Muscle layer of colon (tissue), 2 donors: ENCODE measurements at regions not wholly inside any gene's neighbourhood (a gene's known extent, or its start where the extent isn't known, plus 50 kb on each side); places are given as distances from the start of the nearest gene placed in this dataset.
"Not testable (repeated sequence)": the region's sequence is repeated elsewhere in the genome, so short reads cannot be mapped to it uniquely, and the experiment has no call there.

Experiments
- H3K27ac ChIP-seq: one replicate; pipeline ENCODE4 v1.7.0; 2013; ENCODE audit warnings: low read depth, mild to moderate bottlenecking, low read length, moderate library complexity
- H3K27me3 ChIP-seq, 2 donors: one replicate each; pipeline ENCODE4 v1.7.0; 2013; ENCODE audit warnings: low read length in 2 of 2, mild to moderate bottlenecking in 2 of 2; ENCODE audit not compliant: insufficient read depth in 2 of 2, control insufficient read depth in 1 of 2
- H3K36me3 ChIP-seq: one replicate; pipeline ENCODE4 v1.7.0; 2013; ENCODE audit warnings: mild to moderate bottlenecking, low read length; ENCODE audit not compliant: insufficient read depth
- H3K4me1 ChIP-seq: one replicate; pipeline ENCODE4 v1.7.0; 2013; ENCODE audit warnings: mild to moderate bottlenecking, low read length; ENCODE audit not compliant: insufficient read depth
- H3K4me3 ChIP-seq, 2 donors: one replicate each; pipeline ENCODE4 v1.7.0; 2013; ENCODE audit warnings: low read length in 2 of 2, low read depth in 1 of 2, mild to moderate bottlenecking in 1 of 2, moderate library complexity in 1 of 2
- H3K9ac ChIP-seq: one replicate; pipeline ENCODE4 v1.7.0; 2013; ENCODE audit warnings: low read length
- H3K9me3 ChIP-seq: one replicate; pipeline ENCODE4 v1.7.0; 2013; ENCODE audit warnings: mild to moderate bottlenecking, low read length
- donor health status: abdominal sarcoma.
- donor health status: Adenocarcinoma of cecum.

DNA sequence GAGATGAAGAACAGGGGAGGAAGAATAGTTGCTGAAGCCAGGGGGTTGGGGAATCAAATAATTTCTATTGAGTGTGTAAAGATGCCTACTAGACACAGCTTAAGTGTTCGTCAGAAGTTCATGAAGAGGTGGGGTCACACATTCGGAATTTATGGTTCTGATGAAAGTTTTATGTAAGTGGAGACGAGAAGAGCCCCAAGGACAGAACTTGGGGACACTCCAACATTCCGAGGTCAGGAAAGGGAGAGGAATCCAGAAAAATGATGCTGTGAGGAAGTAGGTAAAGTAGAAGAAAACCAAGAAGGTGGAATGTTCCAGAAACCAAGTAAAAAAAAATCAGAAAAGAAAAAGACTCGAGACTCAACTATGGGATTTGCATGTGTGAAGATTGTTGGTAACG, 272.5 kb downstream of the SIPA1L2 start:
- Histone ChIP-seq H3K4me3 (no peak overlapping the region), H3K27ac (no peak overlapping the region), H3K4me1 (peaks cover 4% of the 10 kb centered on the region), H3K36me3 (no peaks in the 10 kb centered on the region), H3K9me3 (no peaks in the 10 kb centered on the region), H3K9ac (no peak overlapping the region), H3K27me3 (no peaks in the 10 kb centered on the region)

DNA sequence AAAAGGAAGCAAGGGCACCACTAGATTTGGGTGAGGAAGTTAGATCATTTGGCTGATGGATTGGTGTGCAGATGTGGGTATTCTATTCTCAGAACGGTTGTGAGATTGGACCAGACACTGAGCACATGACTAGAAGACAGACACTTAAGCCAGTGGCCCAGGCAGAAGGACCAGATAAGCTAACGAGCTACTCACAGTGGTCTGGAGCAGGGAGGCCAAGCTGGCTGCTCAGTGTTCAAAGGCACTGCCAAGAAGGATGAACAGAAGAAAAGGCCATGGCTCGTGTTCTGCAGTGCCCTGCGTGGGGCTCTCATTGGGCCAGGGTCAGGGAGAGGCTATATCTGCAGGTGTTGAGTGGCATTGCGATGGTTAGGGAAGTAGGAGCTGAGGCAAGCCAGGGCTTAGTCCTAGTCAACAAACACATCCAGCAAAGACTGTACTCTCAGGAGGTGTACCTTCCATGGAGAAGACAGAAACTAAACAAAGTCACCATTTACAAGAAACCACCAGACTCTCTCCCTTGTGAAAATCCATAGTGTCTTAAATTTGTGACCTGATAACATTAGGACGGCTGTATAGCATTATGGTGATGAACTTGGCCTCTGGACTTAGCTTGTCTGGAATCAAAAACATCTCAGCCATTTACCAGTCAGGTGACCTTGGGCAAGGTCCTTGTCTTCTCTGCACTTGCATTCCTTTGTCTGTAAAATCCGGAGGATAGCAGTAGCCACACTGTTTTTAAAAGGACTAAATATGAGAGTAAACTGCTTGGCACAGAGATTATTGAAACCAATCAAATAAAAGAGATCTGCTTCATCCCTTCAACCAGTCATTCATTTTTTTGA, 274.5 kb downstream of the SIPA1L2 start:
- Histone ChIP-seq H3K9me3 (no peaks in the 10 kb centered on the region), H3K27ac (no peak overlapping the region)

DNA sequence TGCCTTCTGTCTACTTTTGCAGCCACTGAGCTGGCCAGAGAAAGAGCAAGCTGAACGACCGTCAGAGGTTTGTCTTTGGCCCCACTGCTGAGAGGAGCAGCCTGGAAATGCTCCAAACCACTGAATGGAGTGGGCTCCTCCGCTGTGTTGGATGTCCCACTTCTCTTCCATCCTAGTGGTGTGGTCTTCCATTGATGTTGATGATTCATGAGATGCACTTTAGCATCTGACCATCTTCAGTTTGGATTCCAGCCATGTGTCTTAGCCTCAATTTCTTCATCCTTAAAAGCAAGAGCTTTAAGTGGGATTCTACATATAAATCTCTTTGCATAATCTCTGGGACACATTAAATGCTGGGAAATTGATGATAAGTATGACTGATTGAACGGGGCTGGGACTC, 276.9 kb downstream of the SIPA1L2 start:
- Histone ChIP-seq H3K27ac (no peak overlapping the region), H3K27me3 (no peaks in the 10 kb centered on the region), H3K4me1 (peaks cover 4% of the 10 kb centered on the region), H3K36me3 (no peaks in the 10 kb centered on the region), H3K9me3 (no peaks in the 10 kb centered on the region), H3K9ac (no peak overlapping the region), H3K4me3 (no peak overlapping the region)

More for the DNA sequence above, 274.5 kb downstream of the SIPA1L2 start:
- Histone ChIP-seq H3K27me3 (no peaks in the 10 kb centered on the region), H3K4me3 (no peak overlapping the region), H3K36me3 (no peaks in the 10 kb centered on the region), H3K9ac (no peak overlapping the region), H3K4me1 (peaks cover 4% of the 10 kb centered on the region)

DNA sequence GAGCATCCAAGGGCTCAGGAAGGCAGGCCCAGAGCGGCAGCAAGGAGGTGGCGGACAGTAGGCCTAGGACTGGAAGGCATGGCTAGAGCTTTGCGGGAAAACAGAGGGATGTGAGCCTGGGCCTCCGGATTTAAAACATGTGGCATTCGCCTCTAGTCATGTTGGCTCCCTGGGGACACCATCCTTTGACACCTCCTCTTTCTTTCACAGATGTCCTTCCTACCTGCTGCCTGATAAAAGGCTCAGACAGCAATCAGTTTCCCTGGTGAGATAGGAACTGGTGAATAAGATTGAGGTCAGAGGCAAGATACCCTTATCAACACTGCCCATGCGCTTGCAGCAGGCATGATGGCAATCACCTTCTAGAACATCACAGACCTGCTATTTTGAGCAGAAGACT, 277.6 kb downstream of the SIPA1L2 start:
- peaks cover 4% of the 10 kb centered on the region for H3K4me1 ChIP-seq
- H3K9ac ChIP-seq, result no peak overlapping the region
- no peaks in the 10 kb centered on the region for H3K27me3 ChIP-seq

DNA sequence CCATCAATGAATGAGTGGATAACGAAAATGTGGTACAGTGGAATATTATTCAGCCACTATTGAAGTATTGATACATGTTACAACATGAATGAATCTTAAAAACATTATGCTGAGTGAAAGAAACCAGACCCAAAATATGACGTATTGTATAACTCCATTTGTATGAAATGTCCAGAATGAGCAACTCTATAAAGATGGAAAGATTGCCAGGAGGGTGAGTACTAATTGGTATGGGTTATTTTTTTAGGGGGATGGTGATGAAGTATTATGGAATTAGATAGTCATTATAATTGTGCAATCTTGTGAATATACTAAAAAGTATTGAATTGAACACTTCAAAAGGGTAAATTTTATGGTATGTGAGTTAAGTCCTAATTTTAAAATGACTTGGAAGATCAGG, 278.6 kb downstream of the SIPA1L2 start:
- no peak overlapping the region for H3K9ac ChIP-seq
- no peak overlapping the region for H3K4me3 ChIP-seq
- H3K27ac ChIP-seq, result no peak overlapping the region
- H3K9me3 ChIP-seq, result no peaks in the 10 kb centered on the region
- H3K4me1 ChIP-seq, result peaks cover 4% of the 10 kb centered on the region
- no peaks in the 10 kb centered on the region for H3K27me3 ChIP-seq
- no peaks in the 10 kb centered on the region for H3K36me3 ChIP-seq

More for the DNA sequence above, 277.6 kb downstream of the SIPA1L2 start:
- Histone ChIP-seq H3K36me3 (no peaks in the 10 kb centered on the region), H3K27ac (no peak overlapping the region), H3K9me3 (no peaks in the 10 kb centered on the region), H3K4me3 (no peak overlapping the region)

DNA sequence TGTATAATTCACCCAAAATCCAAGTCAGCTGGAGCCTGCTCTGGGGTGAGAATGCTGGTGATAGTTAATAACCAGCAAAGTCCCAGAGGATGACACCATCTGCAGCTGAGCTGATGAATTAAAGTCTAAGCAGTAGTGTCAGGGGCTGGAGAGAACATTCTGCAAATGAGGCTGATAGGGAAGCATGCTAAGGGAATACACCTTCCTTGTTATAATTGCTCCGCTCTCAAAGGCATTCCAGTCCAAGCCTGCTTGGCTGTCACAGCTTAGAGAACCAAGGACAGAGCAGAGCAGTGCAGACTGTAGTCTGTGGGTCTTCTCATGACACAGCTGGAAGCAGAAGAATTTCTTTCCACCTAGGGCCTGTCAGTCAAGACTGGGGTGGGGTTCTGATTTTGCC, 283.1 kb downstream of the SIPA1L2 start:
- H3K9ac ChIP-seq, result no peak overlapping the region
- H3K27ac ChIP-seq, result no peak overlapping the region
- no peaks in the 10 kb centered on the region for H3K27me3 ChIP-seq
- H3K4me1 ChIP-seq, result no peaks in the 10 kb centered on the region
- no peaks in the 10 kb centered on the region for H3K9me3 ChIP-seq
- H3K36me3 ChIP-seq, result no peaks in the 10 kb centered on the region
- no peak overlapping the region for H3K4me3 ChIP-seq

DNA sequence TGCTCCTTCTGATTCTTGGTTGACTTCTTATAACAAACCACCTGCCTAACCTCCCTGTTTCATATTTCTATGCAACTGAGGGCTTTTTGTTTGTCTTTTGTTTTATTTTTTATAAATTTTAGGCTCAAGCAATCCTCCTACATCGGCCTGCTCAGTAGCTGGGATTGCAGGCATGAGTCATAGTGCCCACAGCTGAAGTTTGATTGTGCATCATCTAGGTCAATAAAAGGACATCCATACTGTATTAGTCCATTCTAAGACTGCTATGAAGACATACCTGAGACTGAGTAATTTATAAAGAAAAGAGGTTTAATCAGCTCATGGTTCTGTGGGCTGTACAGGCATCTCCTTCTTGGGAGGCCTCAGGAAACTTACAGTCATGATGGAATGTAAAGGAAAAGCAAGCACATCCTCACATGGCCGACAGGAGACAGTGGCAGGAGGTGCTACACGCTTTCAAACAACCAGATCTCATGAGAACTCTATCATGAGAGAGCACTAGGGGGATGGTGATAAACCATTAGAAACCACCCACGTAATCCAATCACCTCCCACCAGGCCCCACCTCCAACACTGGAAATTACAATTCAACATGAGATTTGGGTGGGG, 285.0 kb downstream of the SIPA1L2 start:
- H3K27ac ChIP-seq, result no peak overlapping the region
- no peak overlapping the region for H3K9ac ChIP-seq
- no peaks in the 10 kb centered on the region for H3K36me3 ChIP-seq
- no peaks in the 10 kb centered on the region for H3K4me1 ChIP-seq
- no peaks in the 10 kb centered on the region for H3K27me3 ChIP-seq
- H3K4me3 ChIP-seq, result no peak overlapping the region
- no peaks in the 10 kb centered on the region for H3K9me3 ChIP-seq

DNA sequence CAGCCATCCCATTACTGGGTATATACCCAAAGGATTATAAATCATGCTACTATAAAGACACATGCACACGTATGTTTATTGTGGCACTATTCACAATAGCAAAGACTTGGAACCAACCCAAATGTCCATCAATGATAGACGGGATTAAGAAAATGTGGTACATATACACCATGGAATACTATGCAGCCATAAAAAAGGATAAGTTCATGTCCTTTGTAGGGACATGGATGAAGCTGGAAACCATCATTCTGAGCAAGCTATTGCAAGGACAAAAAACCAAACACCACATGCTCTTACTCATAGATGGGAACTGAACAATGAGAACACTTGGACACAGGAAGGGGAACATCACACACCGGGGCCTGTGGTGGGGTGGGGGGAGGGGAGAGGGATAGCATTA, 285.7 kb downstream of the SIPA1L2 start:
- not testable (repeated sequence) for H3K4me3 ChIP-seq, H3K27ac ChIP-seq, H3K36me3 ChIP-seq, H3K4me1 ChIP-seq, H3K27me3 ChIP-seq, H3K9me3 ChIP-seq, H3K9ac ChIP-seq

DNA sequence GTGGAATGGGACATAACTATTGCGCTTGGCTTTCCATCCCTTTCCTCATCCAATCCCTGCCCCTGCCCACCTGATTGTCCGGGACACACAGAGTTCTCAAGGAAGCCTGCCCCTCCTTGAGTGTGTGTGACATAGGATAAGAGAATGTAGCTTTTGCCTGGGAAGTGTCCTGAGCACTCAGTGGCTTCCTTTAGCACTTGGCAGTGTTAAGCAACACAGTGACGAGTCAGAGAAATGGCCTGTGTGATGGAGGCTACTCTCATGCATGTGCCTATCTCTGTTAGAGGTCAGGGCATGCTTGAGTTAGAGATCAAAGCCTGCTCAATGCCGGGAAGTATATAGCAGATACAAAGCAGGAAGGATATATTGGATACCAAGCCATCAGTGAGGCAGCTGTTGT, 289.5 kb downstream of the SIPA1L2 start:
- Histone ChIP-seq H3K27ac (no peak overlapping the region), H3K4me3 (no peak overlapping the region), H3K4me1 (no peaks in the 10 kb centered on the region), H3K9me3 (no peaks in the 10 kb centered on the region), H3K27me3 (no peaks in the 10 kb centered on the region), H3K36me3 (no peaks in the 10 kb centered on the region), H3K9ac (no peak overlapping the region)

DNA sequence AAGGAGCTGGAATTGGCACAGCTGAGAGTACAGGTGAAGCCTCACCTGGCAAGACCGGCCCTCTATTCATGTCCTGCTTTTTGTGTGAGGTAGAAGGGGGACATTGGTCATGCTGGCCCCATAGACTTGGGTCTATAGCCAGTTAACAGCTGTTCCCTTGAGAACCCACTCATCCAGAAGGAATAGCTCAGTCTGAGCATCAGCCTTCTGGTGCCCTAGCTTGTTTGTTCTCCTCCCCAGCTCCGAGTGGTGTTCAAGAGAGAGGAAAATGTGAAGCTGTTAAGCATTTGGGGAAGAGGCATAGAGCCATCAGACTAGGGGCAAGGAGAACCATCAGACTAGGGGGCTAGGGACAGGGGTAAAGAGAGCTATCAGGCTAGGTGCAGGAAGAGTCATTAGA, 290.9 kb downstream of the SIPA1L2 start:
- H3K9ac ChIP-seq, result no peak overlapping the region
- no peaks in the 10 kb centered on the region for H3K9me3 ChIP-seq
- H3K36me3 ChIP-seq, result no peaks in the 10 kb centered on the region
- H3K4me1 ChIP-seq, result no peaks in the 10 kb centered on the region
- H3K27me3 ChIP-seq, result no peaks in the 10 kb centered on the region
- H3K4me3 ChIP-seq, result no peak overlapping the region
- H3K27ac ChIP-seq, result no peak overlapping the region

DNA sequence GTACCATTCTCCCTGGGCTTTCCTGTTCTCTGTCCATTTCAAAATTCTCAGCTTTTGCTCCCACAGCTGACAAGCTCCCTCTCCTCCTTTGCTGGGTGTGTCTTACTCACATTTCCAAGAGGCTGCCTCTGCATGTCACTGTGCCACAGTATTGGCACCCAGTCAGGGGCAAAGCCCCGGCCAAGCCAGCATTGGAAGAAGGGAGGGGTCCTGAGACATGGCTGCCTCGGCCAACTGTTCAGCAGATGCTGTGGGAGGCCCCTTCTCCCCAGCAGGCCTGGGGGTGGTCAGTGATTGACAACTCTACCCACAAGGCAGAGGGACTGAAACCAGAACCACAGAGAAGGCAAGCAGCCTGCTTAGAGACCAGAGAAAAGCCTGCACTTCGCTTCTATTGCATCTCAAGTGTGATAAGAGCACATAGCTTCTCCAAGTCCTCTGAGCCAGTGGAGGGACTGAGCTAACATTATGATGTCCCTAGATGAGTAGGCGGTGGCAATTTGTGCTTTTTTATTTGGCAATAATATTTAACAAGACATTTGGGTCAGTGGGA, 294.1 kb downstream of the SIPA1L2 start:
- Histone ChIP-seq H3K4me3 (no peak overlapping the region), H3K4me1 (no peaks in the 10 kb centered on the region), H3K27ac (no peak overlapping the region), H3K9me3 (no peaks in the 10 kb centered on the region), H3K9ac (no peak overlapping the region), H3K27me3 (no peaks in the 10 kb centered on the region), H3K36me3 (no peaks in the 10 kb centered on the region)
